Stimulated activated CD4-positive, alpha-beta T cell treated with anti-CD3 and anti-CD28 coated beads, Interleukin-4, amount 100 ng/mL, for 24 hours (primary cell): ENCODE measurements at regions not wholly inside any gene's neighbourhood (a gene's known extent, or its start where the extent isn't known, plus 50 kb on each side); places are given as distances from the start of the nearest gene placed in this dataset.

Source experiments
- DNase-seq: peaks from one replicate; pipeline ENCODE4 v3.0.0-alpha.2; 2020

GRCh38 chr13:30105381-30105780, 202.0 kb downstream of the KATNAL1 start:
- no peak for DNase-seq

GRCh38 chr13:30103161-30103840, 204.1 kb downstream of the KATNAL1 start:
- DNase-seq, result no peak

DNA sequence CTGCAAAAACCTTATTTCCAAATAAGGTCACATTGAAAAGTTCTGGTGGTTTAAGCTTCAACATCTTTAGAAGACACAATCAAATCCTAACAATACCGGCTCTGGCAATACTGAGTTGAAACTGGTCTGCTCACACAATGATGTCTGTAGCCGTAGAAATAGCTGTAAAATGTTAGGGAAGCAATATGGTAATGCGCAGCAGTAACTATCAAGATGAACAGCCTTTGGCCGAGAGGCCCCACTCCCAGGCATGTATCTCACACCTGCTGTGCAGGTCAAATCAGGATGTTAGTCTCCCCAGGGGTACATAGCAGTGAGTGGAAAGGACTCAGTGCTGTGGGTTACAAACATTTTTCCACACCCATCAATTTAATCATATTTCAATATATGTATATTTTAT, 207.1 kb downstream of the KATNAL1 start:
- no peak for DNase-seq

GRCh38 chr13:30097701-30098100, 209.7 kb downstream of the KATNAL1 start:
- DNase-seq, result no peak

DNA sequence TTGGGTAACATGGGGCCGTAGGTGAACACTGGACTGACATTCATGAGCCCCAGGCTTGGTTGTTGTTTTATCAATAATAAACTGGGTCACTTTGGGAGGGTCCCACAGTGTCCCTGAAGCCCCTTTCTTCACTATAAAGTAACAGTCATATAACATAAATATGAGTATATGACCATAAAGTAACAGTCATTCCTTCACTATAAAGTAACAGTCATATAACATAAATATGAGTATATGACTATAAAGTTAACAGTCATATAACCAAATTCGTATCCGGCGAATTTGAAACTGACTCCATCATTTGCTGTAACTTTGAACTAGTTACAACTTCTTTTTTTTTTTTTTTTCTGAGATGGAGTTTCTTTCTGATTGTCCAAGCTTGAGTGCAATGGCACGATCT, 210.3 kb downstream of the KATNAL1 start:
- DNase-seq, result no peak

- DNase-seq, result no peak
Measured at GRCh38 chr13:30094015-30094414, 213.3 kb downstream of the KATNAL1 start.

- no peak for DNase-seq
Measured at GRCh38 chr13:30093236-30093635, 214.1 kb downstream of the KATNAL1 start.

DNA sequence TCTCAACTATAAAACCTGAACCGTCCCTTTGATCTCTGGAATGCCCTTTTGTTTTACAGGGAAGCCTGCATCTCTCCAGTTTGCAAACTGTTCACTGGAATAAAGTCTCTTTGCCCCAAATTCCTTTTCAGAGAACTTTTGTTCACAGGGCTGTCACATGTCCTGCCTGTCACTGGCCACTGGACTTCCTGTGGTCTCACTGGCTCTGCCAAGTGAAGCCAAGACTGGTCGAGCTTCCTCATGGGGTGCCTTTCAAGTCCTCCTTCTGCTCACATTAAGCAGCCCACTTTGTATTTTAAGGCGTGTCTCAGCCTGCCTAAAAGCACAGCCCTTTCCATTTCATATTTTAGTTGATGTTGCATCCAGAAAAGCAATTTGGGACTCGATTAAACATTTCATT, 215.7 kb downstream of the KATNAL1 start:
- DNase-seq, result no peak

DNA sequence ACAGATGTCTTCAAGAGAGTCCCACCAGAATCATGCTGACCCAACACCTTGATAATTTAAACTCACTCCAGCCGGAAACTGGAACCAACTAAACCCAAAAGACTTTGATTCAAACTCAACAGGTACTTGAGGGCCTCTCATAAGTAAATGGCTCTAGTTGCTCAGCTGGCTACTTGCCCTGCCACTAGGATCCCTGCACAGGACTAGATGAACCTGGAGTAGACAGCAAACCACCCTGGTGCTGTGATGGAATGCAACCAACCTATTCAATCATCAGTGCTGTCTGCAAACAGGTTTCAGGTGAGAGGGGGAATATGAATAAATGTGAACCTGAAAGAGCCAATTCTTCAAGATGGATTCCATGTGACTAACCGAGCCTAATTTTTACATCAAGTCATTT, 216.3 kb downstream of the KATNAL1 start:
- no peak for DNase-seq

DNA sequence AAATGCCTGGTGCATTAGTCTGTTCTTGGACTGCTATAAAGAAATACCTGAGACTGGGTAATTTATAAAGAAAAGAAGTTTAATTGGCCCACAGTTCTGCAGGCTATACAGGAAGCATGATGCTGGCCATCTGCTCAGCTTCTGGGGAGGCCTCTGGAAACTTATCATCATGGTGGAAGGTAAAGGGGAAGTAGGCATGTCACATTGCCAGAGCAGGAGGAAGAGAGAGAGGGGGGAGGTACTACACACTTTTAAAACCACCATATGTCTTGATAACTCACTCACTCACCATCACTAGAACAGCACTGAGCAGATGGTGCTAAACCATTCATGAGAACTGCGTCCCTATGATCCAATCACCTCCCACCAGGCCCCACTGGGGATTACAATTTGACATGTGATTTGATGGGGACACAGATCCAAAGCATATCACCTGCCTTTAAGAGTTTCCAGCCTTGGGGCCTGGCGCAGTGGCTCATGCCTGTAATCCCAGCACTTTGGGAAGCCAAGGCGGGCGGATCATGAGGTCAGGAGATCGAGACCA, 219.0 kb downstream of the KATNAL1 start:
- DNase-seq, result no peak

DNA sequence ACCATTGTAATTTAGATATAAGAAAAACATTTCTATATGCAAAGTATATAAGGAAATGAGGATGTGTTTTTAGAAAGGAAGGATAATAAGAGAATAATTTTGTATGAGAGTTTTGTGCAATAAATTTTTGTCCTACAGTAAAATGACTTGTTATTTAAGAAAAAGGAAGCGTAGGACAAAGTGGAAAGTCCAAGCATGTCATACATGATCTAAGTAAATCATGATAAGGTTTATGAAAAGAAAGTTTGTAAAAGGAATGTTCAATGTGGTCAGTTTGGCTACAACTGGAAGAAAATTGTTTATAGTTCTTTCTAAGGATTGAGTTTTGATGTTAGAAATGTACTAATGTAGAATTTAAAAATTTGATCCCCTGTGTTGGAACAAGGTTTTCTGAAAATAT, 222.3 kb downstream of the KATNAL1 start:
- DNase-seq, result no peak

GRCh38 chr13:30082391-30082790, 225.0 kb downstream of the KATNAL1 start:
- no peak for DNase-seq

- no peak for DNase-seq
Measured at GRCh38 chr13:30081331-30081730, 226.0 kb downstream of the KATNAL1 start.

DNA sequence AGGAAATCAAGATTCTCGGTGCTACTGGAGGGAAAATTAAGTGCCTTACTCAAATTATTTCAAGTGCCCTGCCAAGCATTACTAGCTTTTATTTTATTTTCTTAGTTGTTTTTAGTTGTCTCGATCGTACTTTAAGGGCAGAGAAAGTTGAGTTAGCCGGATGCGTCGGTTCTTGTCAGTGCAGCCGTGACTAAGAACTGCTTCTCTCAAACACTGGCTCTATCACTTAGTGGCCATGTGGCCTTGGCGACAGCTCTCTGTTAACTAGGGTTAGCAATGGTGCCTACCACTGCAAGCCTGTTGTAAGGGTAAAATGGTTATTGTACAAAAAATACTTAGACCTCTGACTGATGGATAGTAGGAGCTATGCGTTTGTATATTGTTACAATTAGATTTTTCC, 227.8 kb downstream of the KATNAL1 start:
- DNase-seq, result no peak

DNA sequence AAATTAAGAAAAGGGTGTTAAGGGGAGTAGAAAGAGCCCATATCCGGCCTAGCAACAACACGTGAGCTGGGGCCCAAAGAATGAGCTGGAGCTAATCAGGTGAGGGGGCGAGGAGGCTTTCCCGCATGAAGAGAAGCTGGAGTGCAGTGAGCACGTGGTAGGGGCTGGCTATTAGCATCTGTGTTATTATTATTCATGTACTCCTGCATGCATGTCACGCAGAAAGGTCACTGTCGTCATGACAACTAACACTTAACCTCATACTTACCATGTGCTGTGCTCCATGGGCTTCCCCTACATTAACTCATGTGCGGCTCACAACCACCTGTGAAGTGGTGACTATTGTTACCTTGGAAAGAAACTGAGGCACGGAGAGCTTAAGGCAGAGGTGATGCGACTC, 227.6 kb upstream of the UBL3 start:
- DNase-seq, result no peak

GRCh38 chr13:30077240-30077735, 226.9 kb upstream of the UBL3 start:
- no peak for DNase-seq

- no peak for DNase-seq
Measured at GRCh38 chr13:30074955-30075614, 224.7 kb upstream of the UBL3 start.

DNA sequence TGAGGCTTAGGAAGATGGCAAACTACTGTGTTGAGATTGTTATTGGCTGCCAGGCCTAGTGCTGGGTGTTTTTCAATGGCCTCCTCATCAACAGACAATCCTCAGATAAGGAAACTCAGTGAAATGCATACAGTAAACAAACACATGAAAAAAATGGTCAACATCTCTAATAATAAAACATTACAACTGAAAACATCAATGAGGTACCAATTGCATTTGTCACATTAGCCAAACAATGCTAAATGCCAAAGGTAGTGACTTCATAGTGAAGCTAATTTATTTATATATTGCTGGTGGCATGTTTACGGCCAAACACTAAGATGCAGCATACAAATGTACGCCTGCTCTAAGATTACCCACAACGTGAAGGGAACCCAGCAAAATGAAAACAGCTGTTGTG, 224.0 kb upstream of the UBL3 start:
- DNase-seq, result no peak

GRCh38 chr13:30072818-30073186, 222.4 kb upstream of the UBL3 start:
- DNase-seq, result no peak

- no peak for DNase-seq
Measured at GRCh38 chr13:30071969-30072817, 221.8 kb upstream of the UBL3 start.

DNA sequence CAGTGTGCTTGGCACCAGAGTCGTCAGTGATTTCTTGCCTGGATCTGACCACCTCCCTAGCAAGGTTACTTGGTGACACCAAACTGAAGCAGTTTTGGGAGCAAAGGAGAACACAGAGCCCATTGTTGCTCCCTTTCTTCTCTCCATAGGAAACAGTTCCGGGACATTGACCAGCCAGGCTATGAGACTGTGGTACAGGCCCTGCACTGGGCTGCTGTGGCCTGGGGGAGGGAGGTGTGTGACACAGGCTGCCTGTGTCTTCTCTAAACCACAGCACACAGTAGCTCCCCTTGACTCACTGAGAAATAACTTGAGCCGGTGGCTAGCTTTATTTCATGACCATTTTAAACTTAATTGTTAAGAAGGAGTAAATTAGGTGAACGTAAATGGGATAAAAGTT, 214.8 kb upstream of the UBL3 start:
- DNase-seq, result no peak

GRCh38 chr13:30063892-30064291, 213.5 kb upstream of the UBL3 start:
- no peak for DNase-seq

- DNase-seq, result no peak
Measured at GRCh38 chr13:30061217-30061616, 210.8 kb upstream of the UBL3 start.

DNA sequence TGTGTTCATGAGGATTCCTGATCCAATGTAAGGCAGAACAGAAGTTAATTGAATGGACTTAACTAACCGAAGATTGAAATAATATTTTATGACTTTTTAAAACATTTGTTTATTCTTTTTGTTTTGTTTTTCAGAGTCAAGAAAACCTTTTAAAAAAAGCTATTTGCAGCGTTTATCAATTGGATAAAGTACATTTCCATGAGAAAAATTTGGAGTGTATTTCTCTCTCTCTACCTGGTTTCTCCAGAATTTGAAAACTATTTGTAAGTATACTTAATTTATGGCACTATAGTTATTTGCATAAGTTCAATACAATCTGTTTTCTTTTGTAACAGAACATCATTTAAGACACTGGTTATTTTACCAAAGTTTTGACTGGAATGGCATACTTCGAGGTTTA, 208.0 kb upstream of the UBL3 start:
- no peak for DNase-seq
